ENCODE measurements at regions not wholly inside any gene's neighbourhood (a gene's known extent, or its start where the extent isn't known, plus 50 kb on each side); places are given as distances from the start of the nearest gene placed in this dataset.

DNA sequence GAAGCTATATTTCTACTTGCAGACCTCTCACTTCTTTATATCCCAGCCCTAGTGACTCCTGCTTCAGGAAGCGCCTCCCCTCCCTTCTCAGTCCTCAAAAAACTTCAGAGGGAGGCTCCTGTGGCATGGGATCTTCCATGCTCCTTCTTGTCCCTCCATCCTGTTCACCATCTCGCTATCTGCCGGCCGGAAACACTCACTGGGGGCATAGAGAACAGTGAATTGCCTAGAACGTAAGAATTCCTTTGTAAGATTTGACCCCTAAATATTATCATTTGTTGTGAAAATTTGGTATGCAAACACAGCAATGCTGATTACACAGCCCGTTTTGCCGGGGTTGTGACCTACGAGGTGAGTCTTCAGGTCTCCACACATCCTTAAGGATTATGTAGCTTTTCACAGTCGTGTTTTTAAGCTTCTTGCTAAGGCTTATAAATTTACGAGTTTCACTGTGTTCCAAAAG lies 218.7 kb upstream of the ATP10A start:
- Histone ChIP-seq H2AFZ (ENCODE audit: low read depth, low read length, poor library complexity, severe bottlenecking) (no peak overlapping the region), H3K9me2 (ENCODE audit: insufficient read depth) (no peaks in the 10 kb centered on the region), H3K9ac (ENCODE audit: low read length) (no peak overlapping the region), H3K36me3 (ENCODE audit: control insufficient read depth in 1 of 2, insufficient read depth in 2 of 2, low read length in 2 of 2) (no peaks in the 10 kb centered on the region), H3K27ac (ENCODE audit: low read depth, low read length) (no peak overlapping the region), H3K4me2 (ENCODE audit: low read length) (no peak overlapping the region), H3K4me3 (replicated peaks in 1 of 2; ENCODE audit: low read depth in 1 of 2, low read length in 2 of 2) (no peak overlapping the region), H3K4me1 (ENCODE audit: control insufficient read depth in 1 of 2, insufficient read depth in 2 of 2, low read length in 2 of 2) (no peaks in the 10 kb centered on the region), H3K79me2 (ENCODE audit: insufficient read depth, low read length) (no peaks in the 10 kb centered on the region), H3K27me3 (ENCODE audit: insufficient read depth, low read length) (no peaks in the 10 kb centered on the region), H4K20me1 (ENCODE audit: insufficient read depth) (no peaks in the 10 kb centered on the region), H3K9me3 (ENCODE audit: control insufficient read depth in 1 of 2, insufficient read depth in 1 of 2, low read depth in 1 of 2, low read length in 2 of 2) (peaks cover 9 to 55% of the 10 kb centered on the region in 2 experiments; a peak in 2 of 4 replicates)
- intact Hi-C loops (cut with micrococcal nuclease): no loop called here
- BruUV-seq (replicated peaks): no TSS peak
- DNase-seq (ENCODE audit: low read depth, low spot score) (no peak), ATAC-seq (no peak)
- TF ChIP-seq RAD21 (IDR thresholded peaks at IDR 0.05; ENCODE audit: low read depth): no peak
- TF ChIP-seq YY1 (IDR thresholded peaks at IDR 0.05; ENCODE audit: extremely low read depth, insufficient replicate concordance, low read depth, low read length): no peak
- no peak for TF ChIP-seq FOSL1 (IDR thresholded peaks at IDR 0.05; ENCODE audit: low read depth)
- TF ChIP-seq EGR1 (IDR thresholded peaks at IDR 0.05; ENCODE audit: low read depth): no peak
- TF ChIP-seq ZFX (IDR thresholded peaks at IDR 0.05): no peak
- TF ChIP-seq ATF3 (IDR thresholded peaks at IDR 0.05): no peak
- TF ChIP-seq, protein P1, sequence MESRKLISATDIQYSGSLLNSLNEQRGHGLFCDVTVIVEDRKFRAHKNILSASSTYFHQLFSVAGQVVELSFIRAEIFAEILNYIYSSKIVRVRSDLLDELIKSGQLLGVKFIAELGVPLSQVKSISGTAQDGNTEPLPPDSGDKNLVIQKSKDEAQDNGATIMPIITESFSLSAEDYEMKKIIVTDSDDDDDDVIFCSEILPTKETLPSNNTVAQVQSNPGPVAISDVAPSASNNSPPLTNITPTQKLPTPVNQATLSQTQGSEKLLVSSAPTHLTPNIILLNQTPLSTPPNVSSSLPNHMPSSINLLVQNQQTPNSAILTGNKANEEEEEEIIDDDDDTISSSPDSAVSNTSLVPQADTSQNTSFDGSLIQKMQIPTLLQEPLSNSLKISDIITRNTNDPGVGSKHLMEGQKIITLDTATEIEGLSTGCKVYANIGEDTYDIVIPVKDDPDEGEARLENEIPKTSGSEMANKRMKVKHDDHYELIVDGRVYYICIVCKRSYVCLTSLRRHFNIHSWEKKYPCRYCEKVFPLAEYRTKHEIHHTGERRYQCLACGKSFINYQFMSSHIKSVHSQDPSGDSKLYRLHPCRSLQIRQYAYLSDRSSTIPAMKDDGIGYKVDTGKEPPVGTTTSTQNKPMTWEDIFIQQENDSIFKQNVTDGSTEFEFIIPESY (IDR thresholded peaks at IDR 0.05; ENCODE audit: extremely low read depth, insufficient replicate concordance, low read length): no peak
- TF ChIP-seq SP1 (IDR thresholded peaks at IDR 0.05; ENCODE audit: low read depth): no peak
- TF ChIP-seq, protein P2, sequence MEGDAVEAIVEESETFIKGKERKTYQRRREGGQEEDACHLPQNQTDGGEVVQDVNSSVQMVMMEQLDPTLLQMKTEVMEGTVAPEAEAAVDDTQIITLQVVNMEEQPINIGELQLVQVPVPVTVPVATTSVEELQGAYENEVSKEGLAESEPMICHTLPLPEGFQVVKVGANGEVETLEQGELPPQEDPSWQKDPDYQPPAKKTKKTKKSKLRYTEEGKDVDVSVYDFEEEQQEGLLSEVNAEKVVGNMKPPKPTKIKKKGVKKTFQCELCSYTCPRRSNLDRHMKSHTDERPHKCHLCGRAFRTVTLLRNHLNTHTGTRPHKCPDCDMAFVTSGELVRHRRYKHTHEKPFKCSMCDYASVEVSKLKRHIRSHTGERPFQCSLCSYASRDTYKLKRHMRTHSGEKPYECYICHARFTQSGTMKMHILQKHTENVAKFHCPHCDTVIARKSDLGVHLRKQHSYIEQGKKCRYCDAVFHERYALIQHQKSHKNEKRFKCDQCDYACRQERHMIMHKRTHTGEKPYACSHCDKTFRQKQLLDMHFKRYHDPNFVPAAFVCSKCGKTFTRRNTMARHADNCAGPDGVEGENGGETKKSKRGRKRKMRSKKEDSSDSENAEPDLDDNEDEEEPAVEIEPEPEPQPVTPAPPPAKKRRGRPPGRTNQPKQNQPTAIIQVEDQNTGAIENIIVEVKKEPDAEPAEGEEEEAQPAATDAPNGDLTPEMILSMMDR (IDR thresholded peaks at IDR 0.05 in 2 of 3, conservative IDR thresholded peaks at IDR 0.05 in 1 of 3; ENCODE audit: borderline replicate concordance in 1 of 3, insufficient read depth in 1 of 3, low read depth in 2 of 3, low read length in 2 of 3): no peak
- no peak for TF ChIP-seq SIN3A (IDR thresholded peaks at IDR 0.05; ENCODE audit: low read depth)
- TF ChIP-seq ELF1 (IDR thresholded peaks at IDR 0.05; ENCODE audit: borderline replicate concordance, low read depth): no peak
- TF ChIP-seq, protein P3, sequence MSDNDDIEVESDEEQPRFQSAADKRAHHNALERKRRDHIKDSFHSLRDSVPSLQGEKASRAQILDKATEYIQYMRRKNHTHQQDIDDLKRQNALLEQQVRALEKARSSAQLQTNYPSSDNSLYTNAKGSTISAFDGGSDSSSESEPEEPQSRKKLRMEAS (IDR thresholded peaks at IDR 0.05): no peak
- TF ChIP-seq POLR2AphosphoS5 (IDR thresholded peaks at IDR 0.05; ENCODE audit: low read depth, low read length): no peak
- no peak for TF ChIP-seq TCF7L2 (IDR thresholded peaks at IDR 0.05; ENCODE audit: borderline replicate concordance, extremely low read depth, insufficient read depth, insufficient read length)
- TF ChIP-seq CEBPB (IDR thresholded peaks at IDR 0.05; ENCODE audit: low read depth): no peak
- TF ChIP-seq JUND (IDR thresholded peaks at IDR 0.05): no peak
- TF ChIP-seq REST (IDR thresholded peaks at IDR 0.05; ENCODE audit: low read depth): no peak
- TF ChIP-seq EZH2phosphoT487 (IDR thresholded peaks at IDR 0.05; ENCODE audit: borderline replicate concordance): no peak
- ChIA-PET POLR2A (no interaction called here), RAD21 (ENCODE audit: low non-redundant PET in 1 of 2, low total read pairs in 2 of 2, uncharacterized antibody in 2 of 2, unreplicated experiment in 2 of 2) (no interaction called here), CTCF (no interaction called here)
